ENCODE measurements at regions not wholly inside any gene's neighbourhood (a gene's known extent, or its start where the extent isn't known, plus 50 kb on each side); places are given as distances from the start of the nearest gene placed in this dataset.

DNA sequence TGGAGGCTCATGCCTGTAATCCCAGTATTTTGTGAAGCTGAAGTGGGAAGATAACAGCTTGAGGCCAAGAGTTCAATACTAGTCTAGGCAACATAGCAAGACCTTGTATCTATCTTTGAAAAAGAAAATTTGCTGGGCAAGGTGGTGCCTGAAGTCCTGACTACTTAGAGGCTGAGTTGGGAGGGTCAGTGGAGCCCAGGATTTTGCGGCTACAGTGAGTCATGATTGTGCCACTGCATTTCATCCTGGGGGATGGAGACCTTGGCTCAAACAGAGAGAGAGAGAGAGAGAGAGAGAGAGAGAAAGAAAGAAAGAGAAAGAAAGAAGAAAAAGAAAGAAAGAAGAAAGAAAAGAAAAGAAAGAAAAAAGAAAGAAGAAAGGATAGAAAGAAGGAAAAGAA lies 1872.3 kb upstream of the PCDH20 start:
- Histone ChIP-seq H3K18ac (ENCODE audit: low read depth, low read length) (no peak overlapping the region), H3K9me3 (ENCODE audit: control insufficient read depth, insufficient read depth, low read length) (0 out of 2 replicates have a peak, but pooled peaks cover 1% of the 10 kb centered on the region), H3K23ac (ENCODE audit: low read depth, low read length) (no peak overlapping the region), H2BK5ac (ENCODE audit: low read depth, low read length, poor library complexity, severe bottlenecking) (peak overlapping the region; percentile 33), H2AK5ac (ENCODE audit: low read depth, low read length) (no peak overlapping the region), H3K56ac (ENCODE audit: extremely low read depth, insufficient read depth, low read length) (no peak overlapping the region), H4K8ac (ENCODE audit: low read depth in 2 of 2, low read length in 2 of 2) (peak overlapping the region in 1 of 2 experiments; percentile 47; a peak in 1 of 4 replicates), H4K20me1 (ENCODE audit: insufficient read depth, low read length) (no peaks in the 10 kb centered on the region), H2BK120ac (ENCODE audit: low read depth, low read length) (peak overlapping the region; percentile 32; the same call in 1 of the 2 replicates), H2AFZ (replicated peaks; ENCODE audit: low read length, poor library complexity) (no peak overlapping the region), H3K14ac (replicated peaks; ENCODE audit: low read depth, low read length) (no peak overlapping the region), H4K5ac (ENCODE audit: low read depth, low read length) (peak overlapping the region; percentile 8), H3K4me2 (ENCODE audit: low read depth, low read length) (no peak overlapping the region), H3K9ac (ENCODE audit: low read depth, low read length) (no peak overlapping the region), H3K27ac (ENCODE audit: insufficient read depth, low read length) (no peak overlapping the region), H3K27me3 (ENCODE audit: control insufficient read depth, insufficient read depth, low read length) (no peaks in the 10 kb centered on the region), H3K4me3 (ENCODE audit: insufficient read depth, low read depth, low read length) (no peak overlapping the region), H4K91ac (ENCODE audit: insufficient read depth, low read depth, low read length) (peak overlapping the region; percentile 70), H3K79me1 (ENCODE audit: low read depth in 1 of 2, low read length in 2 of 2) (no peaks in the 10 kb centered on the region), H2BK20ac (ENCODE audit: low read depth, low read length) (no peak overlapping the region), H3K4ac (ENCODE audit: low read depth, low read length) (no peak overlapping the region), H3K4me1 (ENCODE audit: control insufficient read depth, insufficient read depth, low read length) (peaks cover 2% of the 10 kb centered on the region; the same call in 1 of the 2 replicates), H3K9me1 (ENCODE audit: insufficient read depth, low read length) (no peaks in the 10 kb centered on the region), H2BK15ac (ENCODE audit: low read depth, low read length) (no peak overlapping the region), H3K36me3 (ENCODE audit: control insufficient read depth, insufficient read depth, low read length) (no peaks in the 10 kb centered on the region), H2AK9ac (replicated peaks; ENCODE audit: low read depth, low read length, poor library complexity) (no peak overlapping the region)
- CTCF ChIA-PET, result no interaction called here
- WGBS, 2 experiments (ENCODE audit: extremely low coverage in 2 of 2, insufficient read length in 1 of 2), result no CpG with 5 or more reads among the region's 1 CpG
- TF ChIP-seq MXI1 (IDR thresholded peaks at IDR 0.05; ENCODE audit: borderline replicate concordance, low read depth, low read length) (no peak), BHLHE40 (IDR thresholded peaks at IDR 0.05; ENCODE audit: low read depth, low read length) (no peak), FOS (IDR thresholded peaks at IDR 0.05; ENCODE audit: low read depth, low read length) (no peak), RCOR1 (IDR thresholded peaks at IDR 0.05; ENCODE audit: insufficient replicate concordance, low read length) (no peak), SMC3 (IDR thresholded peaks at IDR 0.05; ENCODE audit: low read depth, low read length) (no peak), POLR2A (IDR thresholded peaks at IDR 0.05; ENCODE audit: low read depth, low read length) (no peak), MAZ (IDR thresholded peaks at IDR 0.05; ENCODE audit: borderline replicate concordance, low read depth, low read length) (no peak), CEBPB (IDR thresholded peaks at IDR 0.05; ENCODE audit: low read depth, low read length) (no peak), NFE2L2 (IDR thresholded peaks at IDR 0.05; ENCODE audit: low read depth, low read length) (no peak), MAFK (IDR thresholded peaks at IDR 0.05; ENCODE audit: low read depth, low read length) (no peak), RAD21 (IDR thresholded peaks at IDR 0.05; ENCODE audit: low read length) (no peak), RFX5 (IDR thresholded peaks at IDR 0.05; ENCODE audit: low read depth, low read length) (no peak)
- ATAC-seq (ENCODE audit: low read depth), result no peak
- dilution Hi-C loops (cut with HindIII; ENCODE audit: low sequenced_read_pairs, unreplicated experiment), result no loop called here
- POLR2A ChIA-PET (ENCODE audit: unreplicated experiment), result no interaction called here
- intact Hi-C loops (cut with micrococcal nuclease), result no loop called here
- BruUV-seq (replicated peaks), result no TSS peak
- no peak for DNase-seq
- in situ Hi-C loops (cut with MboI; ENCODE audit: low sequenced_read_pairs), result no loop called here
